GM19240 (cell line): ENCODE measurements at regions not wholly inside any gene's neighbourhood (a gene's known extent, or its start where the extent isn't known, plus 50 kb on each side); places are given as distances from the start of the nearest gene placed in this dataset.
"Not testable (repeated sequence)": the region's sequence is repeated elsewhere in the genome, so short reads cannot be mapped to it uniquely, and the experiment has no call there.

Experiments used
- DNase-seq: peaks from one replicate; pipeline ENCODE4 v3.0.0; 2011; ENCODE audit warnings: low spot score; ENCODE audit not compliant: insufficient read length

- peak; percentile 48 for DNase-seq
Measured at GRCh38 chr7:101743241-101743994, 74.0 kb upstream of the CUX1 start.

DNA sequence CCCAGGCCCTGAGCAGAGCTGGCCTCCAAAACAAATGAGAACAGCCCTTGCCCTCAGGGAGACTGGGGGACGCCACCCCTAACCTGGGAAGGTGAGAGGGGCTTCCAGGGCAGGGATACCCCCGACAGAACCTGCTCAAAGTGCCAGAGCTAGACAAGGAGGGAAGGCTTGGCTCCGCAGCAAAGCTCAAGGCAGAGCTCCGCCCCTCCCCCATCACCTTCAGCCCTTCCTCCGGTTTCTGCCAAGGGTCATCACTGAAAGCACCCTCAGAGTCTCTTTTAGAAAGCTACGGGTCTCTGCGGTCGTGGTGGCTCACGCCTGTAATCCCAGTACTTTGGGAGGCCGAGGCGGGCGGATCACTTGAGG lies 73.4 kb upstream of the CUX1 start:
- DNase-seq, result no peak

DNA sequence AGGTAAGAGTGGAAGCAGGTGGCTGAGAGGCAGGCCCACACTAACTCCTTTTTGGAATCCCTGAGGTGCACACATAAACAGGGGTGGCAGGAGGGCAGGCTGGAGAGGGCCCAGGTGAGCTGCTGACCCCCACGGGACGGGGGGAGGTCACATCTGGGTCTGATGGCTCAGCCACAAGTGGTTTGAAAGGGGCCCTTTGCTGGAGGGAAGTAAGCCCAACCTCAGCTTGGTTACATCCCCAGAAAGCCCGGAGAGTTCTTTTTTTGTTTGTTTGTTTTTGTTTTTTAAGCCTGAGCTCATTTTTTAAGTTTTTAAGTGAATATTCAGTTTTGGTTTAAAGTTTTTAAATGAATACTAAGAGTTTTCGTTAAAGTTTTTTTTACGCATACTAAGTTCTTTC lies 72.8 kb upstream of the CUX1 start:
- no peak for DNase-seq

DNA sequence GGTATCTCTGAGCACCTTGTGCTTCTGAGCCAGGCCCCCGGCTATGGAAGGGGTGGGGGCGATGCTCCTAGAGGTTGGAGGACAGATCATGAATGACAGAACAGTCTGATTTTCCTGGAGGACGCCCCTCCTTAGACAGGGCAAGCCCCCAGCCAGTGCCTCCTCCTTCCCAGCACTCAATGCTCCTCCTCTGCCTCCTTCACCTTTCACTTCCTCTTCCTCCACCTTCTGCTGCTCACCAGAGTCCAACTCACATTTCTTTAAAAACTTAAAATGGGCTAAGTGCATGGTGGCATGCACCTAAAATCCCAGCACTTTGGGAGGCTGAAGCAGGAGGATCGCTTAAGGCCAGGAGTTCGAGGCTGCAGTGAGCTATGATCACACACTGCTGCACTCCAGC lies 71.1 kb upstream of the CUX1 start:
- DNase-seq, result no peak

DNA sequence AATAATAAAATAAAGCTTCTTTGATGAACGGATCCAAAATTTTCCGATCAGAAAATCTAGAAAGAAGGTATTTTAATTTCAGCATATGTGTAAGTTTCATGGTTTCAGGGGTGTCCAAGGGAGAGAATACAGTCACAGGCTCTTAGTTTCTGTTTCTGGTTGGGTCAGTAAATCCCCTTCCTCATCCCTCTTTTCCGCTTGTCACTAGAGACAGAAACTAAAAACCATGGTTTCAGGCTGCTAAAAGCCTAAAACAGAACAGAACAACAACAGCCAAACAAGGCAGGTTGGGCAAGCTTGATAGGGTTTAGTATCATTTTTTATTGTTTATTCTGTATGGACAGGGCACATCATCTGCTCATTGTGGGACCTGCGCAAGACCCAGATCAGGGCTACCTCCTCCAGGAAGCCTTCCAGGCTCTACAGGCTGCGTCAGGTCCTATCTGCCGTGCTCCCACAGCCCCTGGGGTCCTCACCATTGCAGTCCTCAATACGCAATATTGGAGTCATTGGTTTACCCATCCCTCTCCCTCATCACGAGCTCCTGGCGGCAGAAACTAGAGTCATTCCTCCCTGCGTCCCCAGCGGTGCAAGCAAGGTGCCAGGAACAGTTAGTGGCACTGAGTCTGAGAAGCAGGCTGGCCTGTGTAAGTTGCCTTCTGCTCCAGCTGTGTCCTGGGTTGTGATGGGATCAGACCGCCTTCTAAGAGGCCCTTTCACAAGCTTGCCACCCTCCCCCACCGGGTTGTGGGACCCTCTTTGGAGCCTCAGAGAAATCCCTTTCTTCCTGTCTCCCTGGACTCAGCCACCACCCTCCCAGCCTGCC lies 70.2 kb upstream of the CUX1 start:
- DNase-seq, result no peak

GRCh38 chr7:101747879-101748345 lies 69.5 kb upstream of the CUX1 start:
- no peak for DNase-seq

DNA sequence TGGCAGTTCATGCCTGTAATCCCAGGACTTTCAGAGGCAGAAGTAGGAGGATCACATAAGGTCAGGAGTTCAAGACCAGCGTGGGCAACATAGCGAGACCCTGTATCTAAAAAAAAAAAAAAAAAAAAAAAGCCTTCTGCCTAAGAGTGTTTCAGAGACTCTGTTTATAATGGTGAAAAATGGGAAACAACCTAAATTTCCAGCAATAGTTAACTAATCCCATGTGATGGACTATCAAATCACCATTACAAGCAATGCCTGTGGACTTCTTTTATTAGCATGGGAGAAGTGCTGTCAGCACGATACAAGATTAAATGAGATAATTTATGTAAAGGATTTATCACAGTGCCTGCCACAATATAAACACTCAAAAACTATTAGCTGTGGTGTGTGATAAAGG lies 67.5 kb upstream of the CUX1 start:
- no peak for DNase-seq

DNA sequence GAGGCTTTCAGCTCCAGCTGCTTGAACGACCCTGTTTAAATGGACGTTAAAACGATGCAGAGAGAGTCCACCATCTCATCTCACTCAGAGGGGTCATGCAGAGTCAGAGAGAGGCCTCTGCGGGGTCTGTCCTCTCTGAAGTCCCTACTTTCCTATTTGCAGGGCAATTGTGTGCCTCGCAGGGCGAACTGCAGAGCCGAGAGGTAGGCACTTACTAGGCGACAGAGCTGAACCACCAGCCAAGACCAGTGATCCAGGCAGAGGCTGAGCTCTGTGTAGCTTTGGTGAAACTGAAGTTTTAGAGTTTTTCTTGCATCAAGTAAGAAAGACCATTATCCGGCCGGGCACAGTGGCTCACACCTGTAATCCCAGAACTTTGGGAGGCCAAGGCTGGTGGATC lies 64.1 kb upstream of the CUX1 start:
- DNase-seq, result no peak

GRCh38 chr7:101754424-101755159 lies 62.8 kb upstream of the CUX1 start:
- DNase-seq, result no peak

DNA sequence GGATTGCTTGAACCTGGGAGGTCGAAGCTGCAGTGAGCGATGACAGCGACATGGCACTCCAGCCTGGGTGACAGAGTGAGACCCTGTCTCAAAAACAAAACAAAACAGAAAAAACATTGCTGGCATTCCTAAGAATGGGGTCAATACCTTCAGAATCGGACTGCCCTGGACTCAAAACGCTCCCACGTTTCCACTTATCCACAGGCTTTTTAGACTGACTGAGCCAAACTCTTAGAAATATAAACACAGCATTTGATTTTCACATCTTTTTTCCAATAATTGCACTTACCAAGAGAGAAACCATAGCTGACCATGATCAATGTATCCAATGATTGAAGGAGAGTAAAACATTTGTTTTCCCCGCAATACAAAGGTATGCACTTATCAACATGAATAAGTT lies 59.5 kb upstream of the CUX1 start:
- DNase-seq, result no peak

- DNase-seq, result not testable (repeated sequence)
Measured at GRCh38 chr7:101758519-101758918, 58.9 kb upstream of the CUX1 start.

- no peak for DNase-seq
Measured at GRCh38 chr7:101764221-101764620, 53.2 kb upstream of the CUX1 start.

GRCh38 chr7:101767544-101767943 lies 49.9 kb upstream of the CUX1 start:
- no peak for DNase-seq
